Esophagus squamous epithelium (tissue), 4 donors: ENCODE measurements at regions not wholly inside any gene's neighbourhood (a gene's known extent, or its start where the extent isn't known, plus 50 kb on each side); places are given as distances from the start of the nearest gene placed in this dataset.

Experiments used
- POLR2A ChIP-seq, 4 donors: fragments of 450-650 bp; IDR thresholded peaks; one replicate each; pipeline ENCODE4 v1.6.1; 2017; ENCODE audit warnings: antibody characterized with exemption in 4 of 4, mild to moderate bottlenecking in 4 of 4, moderate library complexity in 3 of 4
- TF ChIP-seq, protein P1 (sequence below), 6 experiments: fragments of 450-650 bp in 4 of 6; fragments of 200-600 bp in 2 of 6; sonication (generic) in 2 of 6; IDR thresholded peaks; one replicate each; pipeline ENCODE4 v1.5.1; 2016 to 2019; ENCODE audit warnings: antibody characterized with exemption in 6 of 6, mild to moderate bottlenecking in 4 of 6, moderate library complexity in 4 of 6

GRCh38 chr2:143833015-143833660, 686.8 kb downstream of the ZEB2 start:
- TF ChIP-seq, protein P1, sequence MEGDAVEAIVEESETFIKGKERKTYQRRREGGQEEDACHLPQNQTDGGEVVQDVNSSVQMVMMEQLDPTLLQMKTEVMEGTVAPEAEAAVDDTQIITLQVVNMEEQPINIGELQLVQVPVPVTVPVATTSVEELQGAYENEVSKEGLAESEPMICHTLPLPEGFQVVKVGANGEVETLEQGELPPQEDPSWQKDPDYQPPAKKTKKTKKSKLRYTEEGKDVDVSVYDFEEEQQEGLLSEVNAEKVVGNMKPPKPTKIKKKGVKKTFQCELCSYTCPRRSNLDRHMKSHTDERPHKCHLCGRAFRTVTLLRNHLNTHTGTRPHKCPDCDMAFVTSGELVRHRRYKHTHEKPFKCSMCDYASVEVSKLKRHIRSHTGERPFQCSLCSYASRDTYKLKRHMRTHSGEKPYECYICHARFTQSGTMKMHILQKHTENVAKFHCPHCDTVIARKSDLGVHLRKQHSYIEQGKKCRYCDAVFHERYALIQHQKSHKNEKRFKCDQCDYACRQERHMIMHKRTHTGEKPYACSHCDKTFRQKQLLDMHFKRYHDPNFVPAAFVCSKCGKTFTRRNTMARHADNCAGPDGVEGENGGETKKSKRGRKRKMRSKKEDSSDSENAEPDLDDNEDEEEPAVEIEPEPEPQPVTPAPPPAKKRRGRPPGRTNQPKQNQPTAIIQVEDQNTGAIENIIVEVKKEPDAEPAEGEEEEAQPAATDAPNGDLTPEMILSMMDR (IDR thresholded peaks at IDR 0.05) = no peak
- no peak for TF ChIP-seq POLR2A (IDR thresholded peaks at IDR 0.05)
